Myocyte (in vitro differentiated cells): ENCODE measurements at regions not wholly inside any gene's neighbourhood (a gene's known extent, or its start where the extent isn't known, plus 50 kb on each side); places are given as distances from the start of the nearest gene placed in this dataset.
"Not testable (repeated sequence)": the region's sequence is repeated elsewhere in the genome, so short reads cannot be mapped to it uniquely, and the experiment has no call there.

ENCODE experiments used
- DNase-seq: peaks from one replicate; pipeline ENCODE4 v3.0.0-alpha.2; 2012; ENCODE audit warnings: low read depth

GRCh38 chr2:109049022-109049421 is 60.0 kb upstream of the EDAR start:
- DNase-seq, result no peak

GRCh38 chr2:109048163-109048562 is 59.1 kb upstream of the EDAR start:
- DNase-seq, result no peak

- DNase-seq, result not testable (repeated sequence)
These were observed 58.5 kb upstream of the EDAR start for GRCh38 chr2:109047569-109047968.

- no peak for DNase-seq
These were observed 58.0 kb upstream of the EDAR start for GRCh38 chr2:109046925-109047508.

- no peak for DNase-seq
These were observed 56.5 kb upstream of the EDAR start for GRCh38 chr2:109045505-109045904.

- no peak for DNase-seq
These were observed 50.0 kb upstream of the EDAR start for GRCh38 chr2:109038992-109039391.
